Head of caudate nucleus (tissue), 42 donors: ENCODE measurements at regions not wholly inside any gene's neighbourhood (a gene's known extent, or its start where the extent isn't known, plus 50 kb on each side); places are given as distances from the start of the nearest gene placed in this dataset.

Experiments used
- DNase-seq, 42 donors: peaks; one replicate each; pipeline versions ENCODE4 v3.0.0 to v3.0.0-alpha.2; 2020 to 2021; ENCODE audit warnings: mixed read lengths in 7 of 42
- intact Hi-C: fragments of 100-400 bp; cut with DNase I; formaldehyde crosslinking; loops from one replicate; pipeline ENCODE4 v1.15.0; 2022

DNA sequence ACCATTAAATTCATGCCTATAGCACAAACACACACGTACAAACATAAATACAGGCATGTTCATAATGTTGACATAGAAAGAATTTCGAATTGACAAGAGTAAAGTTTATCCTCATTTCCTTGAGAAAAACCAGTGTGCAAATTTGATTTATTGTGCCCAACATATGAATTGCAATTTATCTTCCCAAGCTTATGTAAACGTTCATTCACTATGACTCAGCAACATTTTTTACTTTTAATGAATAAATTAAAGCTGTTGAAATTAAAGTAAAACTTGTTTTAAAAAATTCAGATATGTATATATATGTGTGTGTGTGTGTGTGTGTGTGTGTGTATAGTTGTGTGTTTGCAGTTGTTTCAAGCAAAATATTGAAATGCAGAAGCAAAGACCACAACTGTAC, 1067.9 kb downstream of the BRINP3 start:
- DNase-seq, result no peak
- intact Hi-C loops, result no loop called here

GRCh38 chr1:189424746-189425331, 1052.8 kb downstream of the BRINP3 start:
- no peak for DNase-seq
- intact Hi-C loops, result no loop called here

GRCh38 chr1:189429610-189430009, 1048.1 kb downstream of the BRINP3 start:
- DNase-seq, result peak in 1 of 42 donors; percentile 6
- intact Hi-C loops, result no loop called here

GRCh38 chr1:189431447-189431846, 1046.2 kb downstream of the BRINP3 start:
- no peak for DNase-seq
- intact Hi-C loops, result no loop called here

DNA sequence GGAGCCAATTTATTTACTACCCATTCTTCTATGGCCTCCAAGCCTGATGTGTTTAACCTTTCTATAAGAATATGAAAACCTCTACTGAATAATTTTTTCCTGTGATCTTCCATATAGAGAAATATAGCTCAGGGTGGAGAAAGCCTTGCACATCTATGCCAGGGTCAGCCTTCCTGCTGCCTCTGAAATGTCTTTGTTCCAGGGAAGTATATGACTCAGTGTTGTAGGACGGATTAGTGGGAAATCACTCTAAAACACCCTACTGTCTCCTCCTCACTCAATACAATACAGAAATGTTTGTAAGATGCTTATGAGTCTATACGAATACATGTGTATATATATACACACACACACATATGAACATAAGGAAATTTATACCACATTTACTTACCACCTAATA, 1044.9 kb downstream of the BRINP3 start:
- intact Hi-C loops, result no loop called here

GRCh38 chr1:189434461-189434860, 1043.2 kb downstream of the BRINP3 start:
- intact Hi-C loops, result no loop called here
- no peak for DNase-seq

More for the DNA sequence above, 1044.9 kb downstream of the BRINP3 start:
- no peak for DNase-seq

DNA sequence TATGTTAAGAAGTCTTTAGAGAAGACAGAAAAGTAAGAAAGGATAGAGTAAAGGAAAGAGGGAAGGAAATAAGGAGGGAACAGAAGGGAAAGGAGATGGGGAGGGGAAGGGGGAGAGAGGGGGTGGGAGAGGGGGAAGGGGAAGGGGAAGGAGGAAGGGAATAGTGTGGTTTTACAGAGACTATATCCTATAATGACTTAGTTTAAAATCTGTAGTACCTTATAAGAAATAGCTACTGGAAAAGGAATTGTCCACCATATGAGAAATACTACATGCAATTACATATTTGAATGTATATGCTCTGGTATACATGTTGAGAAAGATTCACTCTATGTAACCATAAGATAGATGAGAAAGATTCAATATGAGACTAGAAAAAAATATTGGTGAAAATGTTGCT, 1042.3 kb downstream of the BRINP3 start:
- intact Hi-C loops, result no loop called here
- DNase-seq, result no peak

DNA sequence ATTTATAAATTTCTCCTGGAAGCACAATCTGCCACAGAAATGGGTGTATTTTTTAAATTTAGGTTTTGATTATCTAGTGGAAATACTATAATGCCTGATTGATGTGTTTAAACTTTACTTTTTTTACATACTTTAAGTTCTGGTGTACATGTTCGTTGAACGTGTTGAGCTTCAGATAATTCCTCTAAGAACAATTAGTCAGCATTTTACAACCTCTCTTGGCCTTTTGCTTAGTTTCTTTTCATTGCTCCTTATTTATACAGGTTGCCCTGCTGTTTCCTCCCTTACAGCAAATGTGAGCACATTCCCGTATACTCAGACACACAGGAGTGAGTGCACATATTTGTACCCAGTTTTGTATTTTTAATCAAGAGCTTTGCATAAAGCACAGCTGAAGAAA, 1038.9 kb downstream of the BRINP3 start:
- intact Hi-C loops, result no loop called here

DNA sequence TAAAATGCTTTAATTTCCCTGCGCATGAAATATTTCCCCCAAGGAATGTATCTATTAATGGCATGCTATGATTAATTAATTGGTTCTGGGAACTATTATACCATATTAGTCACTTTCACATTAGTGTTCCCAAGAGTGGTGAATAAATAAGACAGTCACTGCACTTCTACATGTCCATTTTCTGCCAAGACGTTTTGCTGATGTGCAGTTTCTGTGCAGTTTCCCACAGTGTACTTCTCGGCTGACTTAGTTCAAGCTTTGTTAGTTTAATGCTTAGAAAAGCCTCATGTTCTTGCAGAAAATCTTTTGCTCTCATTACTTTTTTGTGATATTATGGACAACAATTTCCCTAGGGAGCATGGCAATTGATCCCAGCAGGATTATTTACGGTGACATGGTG, 1014.5 kb downstream of the BRINP3 start:
- DNase-seq, result no peak
- intact Hi-C loops, result no loop called here

More for the DNA sequence above, 1038.9 kb downstream of the BRINP3 start:
- DNase-seq, result no peak

- no peak for DNase-seq
- intact Hi-C loops, result no loop called here
Observed at GRCh38 chr1:189496768-189497167, 980.9 kb downstream of the BRINP3 start.

DNA sequence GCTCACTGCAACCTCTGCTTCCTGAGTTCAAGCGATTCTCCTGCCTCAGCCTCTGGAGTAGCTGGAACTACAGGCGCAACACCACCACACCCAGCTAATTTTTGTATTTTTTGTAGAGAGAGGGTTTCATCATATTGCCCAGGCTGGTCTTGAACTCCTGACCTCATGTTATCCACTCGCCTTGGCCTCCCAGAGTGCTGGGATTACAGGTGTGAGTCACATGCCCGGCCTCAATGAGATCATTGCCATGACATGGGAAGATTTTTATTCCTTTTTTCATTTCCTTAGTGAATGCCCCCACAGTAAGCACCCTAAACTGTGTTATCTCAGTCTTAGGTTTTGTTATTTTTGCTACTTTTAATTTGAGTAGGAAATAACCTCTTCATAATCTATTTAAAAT, 977.9 kb downstream of the BRINP3 start:
- intact Hi-C loops, result no loop called here
- no peak for DNase-seq

DNA sequence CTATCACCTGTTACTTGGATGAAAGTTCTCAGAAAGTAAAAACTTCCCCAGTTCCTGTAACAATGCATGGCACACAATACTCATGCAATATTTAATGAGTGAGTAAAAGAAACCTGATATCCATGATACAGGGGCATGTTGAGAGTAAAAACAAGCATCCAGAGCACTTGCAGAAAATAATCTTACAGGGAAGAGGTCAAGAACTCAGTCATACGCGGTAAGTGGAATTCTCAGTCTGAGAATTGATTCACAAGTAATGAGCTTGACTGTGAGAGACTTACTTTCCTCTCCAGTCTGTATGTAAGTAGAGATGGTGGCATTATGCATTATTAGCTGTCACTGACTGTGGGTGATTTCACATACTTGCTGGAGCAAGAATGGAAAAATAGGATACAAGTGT, 976.9 kb downstream of the BRINP3 start:
- intact Hi-C loops, result no loop called here
- no peak for DNase-seq

DNA sequence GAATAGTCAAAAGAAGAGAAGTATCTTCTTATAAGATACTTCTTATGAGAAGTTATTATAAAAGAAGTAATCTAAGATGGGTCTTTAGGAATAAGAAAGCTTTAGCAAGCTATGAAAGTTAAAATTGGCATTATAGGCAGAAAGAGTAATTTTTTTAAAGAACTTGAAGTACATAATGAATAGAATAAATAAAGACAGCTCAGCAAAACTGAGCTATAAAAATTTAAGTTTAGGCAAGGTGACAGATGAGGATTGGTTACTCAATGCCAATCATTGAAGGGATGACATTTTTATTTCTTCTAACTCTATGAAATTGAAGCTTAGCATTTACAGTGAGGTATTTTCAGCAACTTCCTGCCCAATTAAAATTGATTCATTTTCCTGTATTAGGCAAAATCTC, 966.8 kb downstream of the BRINP3 start:
- intact Hi-C loops, result no loop called here
- no peak for DNase-seq

GRCh38 chr1:189513091-189513490, 964.6 kb downstream of the BRINP3 start:
- intact Hi-C loops, result no loop called here
- no peak for DNase-seq

- no peak for DNase-seq
- intact Hi-C loops, result no loop called here
Observed at GRCh38 chr1:189522441-189522840, 955.2 kb downstream of the BRINP3 start.

DNA sequence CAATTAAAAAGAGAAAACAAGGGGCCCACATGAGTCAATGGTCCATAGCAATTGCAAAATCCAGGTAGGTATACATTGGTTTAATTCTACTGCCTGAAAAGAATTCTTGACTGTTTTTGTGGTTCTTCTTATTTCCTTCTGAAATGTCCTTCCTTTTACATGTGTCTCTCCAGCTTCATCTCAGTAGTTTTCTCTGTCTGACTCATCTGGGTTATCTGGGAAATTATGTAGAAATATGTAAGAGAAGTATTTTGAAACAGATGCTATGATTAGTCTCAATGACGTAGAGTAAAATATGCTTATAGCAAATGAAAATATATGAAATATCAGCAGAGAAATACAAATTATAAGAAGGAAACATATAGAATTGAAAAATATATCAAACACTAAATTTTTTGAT, 953.2 kb downstream of the BRINP3 start:
- no peak for DNase-seq
- intact Hi-C loops, result no loop called here

- DNase-seq, result no peak
- intact Hi-C loops, result no loop called here
Observed at GRCh38 chr1:189530162-189530561, 947.5 kb downstream of the BRINP3 start.

GRCh38 chr1:189538271-189538670, 939.4 kb downstream of the BRINP3 start:
- no peak for DNase-seq

GRCh38 chr1:189550498-189550897, 927.2 kb downstream of the BRINP3 start:
- intact Hi-C loops, result no loop called here
- no peak for DNase-seq

More at GRCh38 chr1:189538271-189538670, 939.4 kb downstream of the BRINP3 start:
- intact Hi-C loops, result no loop called here

- DNase-seq, result no peak
- intact Hi-C loops, result no loop called here
Observed at GRCh38 chr1:189563784-189564183, 913.9 kb downstream of the BRINP3 start.

DNA sequence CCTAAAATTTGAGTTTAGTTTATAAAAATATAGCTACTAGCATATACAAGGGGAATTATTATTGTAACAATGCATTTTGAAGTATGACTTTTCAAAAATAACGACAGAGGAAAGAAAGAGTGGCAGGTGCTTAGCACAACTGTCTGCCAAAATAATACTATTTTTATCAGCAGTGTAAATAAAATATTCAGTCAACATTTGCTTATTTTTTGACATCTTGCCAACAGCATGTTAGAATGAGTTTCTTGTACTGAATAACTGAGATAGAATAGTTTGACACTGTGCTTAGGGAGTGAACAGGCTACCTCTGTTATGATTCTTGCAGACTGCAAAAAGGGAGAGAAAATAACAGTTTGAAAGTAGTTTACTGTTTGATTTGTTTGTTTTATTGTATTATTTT, 909.8 kb downstream of the BRINP3 start:
- intact Hi-C loops, result no loop called here
- no peak for DNase-seq

GRCh38 chr1:189596197-189596596, 881.5 kb downstream of the BRINP3 start:
- DNase-seq, result no peak
- intact Hi-C loops, result no loop called here
